ENCODE measurements at regions not wholly inside any gene's neighbourhood (a gene's known extent, or its start where the extent isn't known, plus 50 kb on each side); places are given as distances from the start of the nearest gene placed in this dataset.

- DNase-seq (no peak), ATAC-seq (no peak)
- intact Hi-C loops (cut with DNase I, micrococcal nuclease) = no loop called here
Observed at GRCh38 chr13:85093808-85094207, 705.4 kb downstream of the SLITRK6 start.

GRCh38 chr13:85091631-85092234 is 707.5 kb downstream of the SLITRK6 start:
- ATAC-seq = no peak
- intact Hi-C loops (cut with DNase I, micrococcal nuclease) = no loop called here
- no peak for DNase-seq

GRCh38 chr13:85089186-85089585 is 710.0 kb downstream of the SLITRK6 start:
- intact Hi-C loops (cut with DNase I, micrococcal nuclease) = no loop called here
- DNase-seq (no peak), ATAC-seq (no peak)

- no peak for ATAC-seq
- no peak for DNase-seq
- intact Hi-C loops (cut with DNase I, micrococcal nuclease) = no loop called here
Observed at GRCh38 chr13:85080691-85081090, 718.5 kb downstream of the SLITRK6 start.

GRCh38 chr13:85076343-85076742 is 722.9 kb downstream of the SLITRK6 start:
- DNase-seq (no peak), ATAC-seq (no peak)
- intact Hi-C loops (cut with DNase I, micrococcal nuclease) = no loop called here

GRCh38 chr13:85074543-85075313 is 724.5 kb downstream of the SLITRK6 start:
- DNase-seq (no peak), ATAC-seq (no peak)
- intact Hi-C loops (cut with DNase I, micrococcal nuclease) = no loop called here

GRCh38 chr13:85068231-85068630 is 731.0 kb downstream of the SLITRK6 start:
- intact Hi-C loops (cut with DNase I, micrococcal nuclease) = no loop called here
- no peak for ATAC-seq
- no peak for DNase-seq

GRCh38 chr13:85040215-85040614 is 759.0 kb downstream of the SLITRK6 start:
- intact Hi-C loops (cut with DNase I, micrococcal nuclease) = no loop called here
- no peak for ATAC-seq
- no peak for DNase-seq

- DNase-seq (no peak), ATAC-seq (no peak)
- intact Hi-C loops (cut with DNase I, micrococcal nuclease) = no loop called here
Observed at GRCh38 chr13:85031771-85032170, 767.4 kb downstream of the SLITRK6 start.

- intact Hi-C loops (cut with DNase I, micrococcal nuclease) = no loop called here
- DNase-seq (no peak), ATAC-seq (no peak)
Observed at GRCh38 chr13:85028035-85028434, 771.2 kb downstream of the SLITRK6 start.

- intact Hi-C loops (cut with DNase I, micrococcal nuclease) = no loop called here
- no peak for ATAC-seq
Observed at GRCh38 chr13:85019121-85019520, 780.1 kb downstream of the SLITRK6 start.

GRCh38 chr13:85013006-85013405 is 786.2 kb downstream of the SLITRK6 start:
- ATAC-seq (no peak), DNase-seq (no peak)
- intact Hi-C loops (cut with DNase I, micrococcal nuclease) = no loop called here

More at GRCh38 chr13:85019121-85019520, 780.1 kb downstream of the SLITRK6 start:
- DNase-seq = no peak

GRCh38 chr13:85009447-85009846 is 789.8 kb downstream of the SLITRK6 start:
- intact Hi-C loops (cut with DNase I, micrococcal nuclease) = no loop called here
- ATAC-seq (no peak), DNase-seq (no peak)

GRCh38 chr13:84999252-84999651 is 800.0 kb downstream of the SLITRK6 start:
- ATAC-seq (no peak), DNase-seq (no peak)
- intact Hi-C loops (cut with DNase I, micrococcal nuclease) = no loop called here

- intact Hi-C loops (cut with DNase I, micrococcal nuclease) = no loop called here
- ATAC-seq (no peak), DNase-seq (no peak)
Observed at GRCh38 chr13:84998681-84999080, 800.5 kb downstream of the SLITRK6 start.

GRCh38 chr13:84997858-84998257 is 801.4 kb downstream of the SLITRK6 start:
- DNase-seq (no peak), ATAC-seq (no peak)
- intact Hi-C loops (cut with DNase I, micrococcal nuclease) = no loop called here

- intact Hi-C loops (cut with DNase I, micrococcal nuclease) = no loop called here
- no peak for ATAC-seq
- no peak for DNase-seq
Observed at GRCh38 chr13:84994582-84994981, 804.6 kb downstream of the SLITRK6 start.

- ATAC-seq (no peak), DNase-seq (no peak)
- intact Hi-C loops (cut with DNase I, micrococcal nuclease) = no loop called here
Observed at GRCh38 chr13:84985860-84986259, 813.4 kb downstream of the SLITRK6 start.

GRCh38 chr13:84983321-84983720 is 815.9 kb downstream of the SLITRK6 start:
- DNase-seq = no peak
- no peak for ATAC-seq
- intact Hi-C loops (cut with DNase I, micrococcal nuclease) = no loop called here

- no peak for ATAC-seq
- DNase-seq = no peak
- intact Hi-C loops (cut with DNase I, micrococcal nuclease) = no loop called here
Observed at GRCh38 chr13:84980571-84980970, 818.6 kb downstream of the SLITRK6 start.

GRCh38 chr13:84978851-84979250 is 820.4 kb downstream of the SLITRK6 start:
- intact Hi-C loops (cut with DNase I, micrococcal nuclease) = no loop called here
- no peak for ATAC-seq

More at GRCh38 chr13:84978851-84979250, 820.4 kb downstream of the SLITRK6 start:
- no peak for DNase-seq

All from left colon (tissue), 2 donors.